ENCODE measurements at regions not wholly inside any gene's neighbourhood (a gene's known extent, or its start where the extent isn't known, plus 50 kb on each side); places are given as distances from the start of the nearest gene placed in this dataset.

GRCh38 chr1:2940178-2940577 is 81.1 kb upstream of the ACTRT2 start:
- no peak for TF ChIP-seq POLR2A (IDR thresholded peaks at IDR 0.05; ENCODE audit: low read depth, low read length)
- no peak for TF ChIP-seq RCOR1 (IDR thresholded peaks at IDR 0.05; ENCODE audit: insufficient replicate concordance, low read length)
- no peak for TF ChIP-seq RFX5 (IDR thresholded peaks at IDR 0.05; ENCODE audit: low read depth, low read length)
- TF ChIP-seq CTCF (conservative IDR thresholded peaks at IDR 0.05; ENCODE audit: low read depth, low read length), result no peak
- no peak for TF ChIP-seq RAD21 (IDR thresholded peaks at IDR 0.05; ENCODE audit: low read length)
- TF ChIP-seq ELK1 (IDR thresholded peaks at IDR 0.05; ENCODE audit: borderline replicate concordance, low read depth, low read length), result no peak
- no peak for TF ChIP-seq BHLHE40 (IDR thresholded peaks at IDR 0.05; ENCODE audit: low read depth, low read length)
- TF ChIP-seq MXI1 (IDR thresholded peaks at IDR 0.05; ENCODE audit: borderline replicate concordance, low read depth, low read length), result no peak
- no peak for TF ChIP-seq MAZ (IDR thresholded peaks at IDR 0.05; ENCODE audit: borderline replicate concordance, low read depth, low read length)
- TF ChIP-seq MAFK (IDR thresholded peaks at IDR 0.05; ENCODE audit: low read depth, low read length), result no peak
- no peak for TF ChIP-seq CHD1 (IDR thresholded peaks at IDR 0.05; ENCODE audit: low read depth, low read length)
- no peak for TF ChIP-seq SMC3 (IDR thresholded peaks at IDR 0.05; ENCODE audit: low read depth, low read length)
- Histone ChIP-seq H2BK120ac (ENCODE audit: low read depth, low read length) (no peak overlapping the region), H3K9me1 (ENCODE audit: insufficient read depth, low read length) (no peaks in the 10 kb centered on the region), H2AK9ac (replicated peaks; ENCODE audit: low read depth, low read length, poor library complexity) (no peak overlapping the region), H4K20me1 (ENCODE audit: insufficient read depth, low read length) (no peaks in the 10 kb centered on the region), H3K4me1 (ENCODE audit: control insufficient read depth, insufficient read depth, low read length) (no peaks in the 10 kb centered on the region), H4K91ac (ENCODE audit: insufficient read depth, low read depth, low read length) (no peak overlapping the region), H3K36me3 (ENCODE audit: control insufficient read depth, insufficient read depth, low read length) (no peaks in the 10 kb centered on the region), H3K23ac (ENCODE audit: low read depth, low read length) (no peak overlapping the region), H3K27me3 (ENCODE audit: control insufficient read depth, insufficient read depth, low read length) (no peaks in the 10 kb centered on the region), H2BK20ac (ENCODE audit: low read depth, low read length) (no peak overlapping the region), H3K9me3 (ENCODE audit: control insufficient read depth, insufficient read depth, low read length) (peaks cover 65% of the 10 kb centered on the region), H2AK5ac (ENCODE audit: low read depth, low read length) (no peak overlapping the region), H3K14ac (replicated peaks; ENCODE audit: low read depth, low read length) (no peak overlapping the region), H3K27ac (ENCODE audit: insufficient read depth, low read length) (no peak overlapping the region), H2BK15ac (ENCODE audit: low read depth, low read length) (no peak overlapping the region), H4K5ac (ENCODE audit: low read depth, low read length) (no peak overlapping the region), H3K79me1 (ENCODE audit: low read depth in 1 of 2, low read length in 2 of 2) (no peaks in the 10 kb centered on the region), H3K56ac (ENCODE audit: extremely low read depth, insufficient read depth, low read length) (no peak overlapping the region), H3K18ac (ENCODE audit: low read depth, low read length) (no peak overlapping the region), H4K8ac (ENCODE audit: low read depth in 2 of 2, low read length in 2 of 2) (no peak overlapping the region), H3K4me2 (ENCODE audit: low read depth, low read length) (no peak overlapping the region), H2BK5ac (ENCODE audit: low read depth, low read length, poor library complexity, severe bottlenecking) (no peak overlapping the region), H3K9ac (ENCODE audit: low read depth, low read length) (no peak overlapping the region), H2AFZ (replicated peaks; ENCODE audit: low read length, poor library complexity) (no peak overlapping the region), H3K4me3 (ENCODE audit: insufficient read depth, low read depth, low read length) (no peak overlapping the region), H3K4ac (ENCODE audit: low read depth, low read length) (no peak overlapping the region)
- ATAC-seq (ENCODE audit: low read depth), result no peak
- in situ Hi-C loops (cut with MboI; ENCODE audit: low sequenced_read_pairs) (no loop called here), intact Hi-C loops (cut with micrococcal nuclease) (no loop called here), dilution Hi-C loops (cut with HindIII; ENCODE audit: low sequenced_read_pairs, unreplicated experiment) (no loop called here)
- BruUV-seq (replicated peaks), result no TSS peak
- POLR2A ChIA-PET (ENCODE audit: unreplicated experiment), result no interaction called here
- no CpG with 5 or more reads among the region's 4 CpGs for WGBS, 2 experiments (ENCODE audit: extremely low coverage in 2 of 2, insufficient read length in 1 of 2)
- CTCF ChIA-PET, result no interaction called here
- no peak for DNase-seq

Data from IMR-90 (cell line).